ENCODE measurements at regions not wholly inside any gene's neighbourhood (a gene's known extent, or its start where the extent isn't known, plus 50 kb on each side); places are given as distances from the start of the nearest gene placed in this dataset.

DNA sequence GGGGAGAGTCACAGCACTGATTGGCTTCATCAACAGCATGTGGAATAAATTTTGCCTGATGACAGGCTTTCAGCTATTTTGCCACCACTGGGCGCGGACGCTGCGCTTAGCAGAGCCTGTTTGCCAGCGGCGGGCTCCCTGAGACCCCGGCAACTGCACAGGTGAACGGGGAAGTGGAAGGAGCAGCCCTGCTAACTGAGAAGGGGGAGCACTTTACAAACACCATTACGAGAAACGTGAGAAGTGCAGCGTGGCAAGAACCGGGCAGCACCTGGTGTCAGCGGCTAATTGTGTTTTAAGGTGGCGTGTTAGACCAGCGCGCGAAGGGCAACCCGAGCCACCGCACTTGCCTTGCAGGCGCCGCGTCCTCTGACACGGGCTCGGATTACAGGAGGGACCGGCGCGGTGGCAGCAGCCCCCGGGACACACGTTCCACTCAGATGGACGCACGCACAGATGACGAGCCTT, 307.8 kb upstream of the ARRDC4 start:
- Mint-ChIP-seq H3K9me3 (ENCODE audit: unreplicated experiment) (no peaks in the 10 kb centered on the region), H3K27ac (ENCODE audit: unreplicated experiment) (no peak overlapping the region), H3K36me3 (ENCODE audit: unreplicated experiment) (no peaks in the 10 kb centered on the region), H3K27me3 (ENCODE audit: unreplicated experiment) (peaks cover 29% of the 10 kb centered on the region), H3K4me3 (ENCODE audit: unreplicated experiment) (peak overlapping the region; percentile 33), H3K4me1 (ENCODE audit: unreplicated experiment) (peaks cover 10% of the 10 kb centered on the region)
- no peak for DNase-seq (ENCODE audit: extremely low spot score, unreplicated experiment)
- TF ChIP-seq, protein P1, sequence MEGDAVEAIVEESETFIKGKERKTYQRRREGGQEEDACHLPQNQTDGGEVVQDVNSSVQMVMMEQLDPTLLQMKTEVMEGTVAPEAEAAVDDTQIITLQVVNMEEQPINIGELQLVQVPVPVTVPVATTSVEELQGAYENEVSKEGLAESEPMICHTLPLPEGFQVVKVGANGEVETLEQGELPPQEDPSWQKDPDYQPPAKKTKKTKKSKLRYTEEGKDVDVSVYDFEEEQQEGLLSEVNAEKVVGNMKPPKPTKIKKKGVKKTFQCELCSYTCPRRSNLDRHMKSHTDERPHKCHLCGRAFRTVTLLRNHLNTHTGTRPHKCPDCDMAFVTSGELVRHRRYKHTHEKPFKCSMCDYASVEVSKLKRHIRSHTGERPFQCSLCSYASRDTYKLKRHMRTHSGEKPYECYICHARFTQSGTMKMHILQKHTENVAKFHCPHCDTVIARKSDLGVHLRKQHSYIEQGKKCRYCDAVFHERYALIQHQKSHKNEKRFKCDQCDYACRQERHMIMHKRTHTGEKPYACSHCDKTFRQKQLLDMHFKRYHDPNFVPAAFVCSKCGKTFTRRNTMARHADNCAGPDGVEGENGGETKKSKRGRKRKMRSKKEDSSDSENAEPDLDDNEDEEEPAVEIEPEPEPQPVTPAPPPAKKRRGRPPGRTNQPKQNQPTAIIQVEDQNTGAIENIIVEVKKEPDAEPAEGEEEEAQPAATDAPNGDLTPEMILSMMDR (IDR thresholded peaks at IDR 0.05) = no peak

DNA sequence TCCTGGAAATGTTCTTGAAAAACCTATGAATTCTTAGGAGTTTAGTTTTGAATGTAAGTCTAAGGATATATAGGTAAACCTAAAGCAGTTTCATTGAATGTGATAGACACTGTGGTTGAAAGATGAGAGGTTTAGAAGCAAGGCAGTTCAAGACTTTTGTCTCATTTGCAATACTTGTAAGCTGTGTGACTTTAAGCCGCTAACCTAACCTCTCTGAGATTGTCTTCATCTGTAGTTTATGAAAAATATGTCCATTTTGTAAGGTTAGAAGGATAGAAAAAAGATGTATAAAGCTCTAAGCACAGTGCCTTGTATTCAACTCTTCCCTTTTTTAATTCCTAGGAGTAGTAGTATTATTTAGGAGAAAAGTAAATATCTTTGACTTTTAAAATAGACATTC, 306.6 kb upstream of the ARRDC4 start:
- Mint-ChIP-seq H3K4me3 (ENCODE audit: unreplicated experiment) (no peak overlapping the region), H3K27ac (ENCODE audit: unreplicated experiment) (no peak overlapping the region), H3K9me3 (ENCODE audit: unreplicated experiment) (no peaks in the 10 kb centered on the region), H3K27me3 (ENCODE audit: unreplicated experiment) (peaks cover 29% of the 10 kb centered on the region), H3K36me3 (ENCODE audit: unreplicated experiment) (no peaks in the 10 kb centered on the region), H3K4me1 (ENCODE audit: unreplicated experiment) (peaks cover 10% of the 10 kb centered on the region)
- DNase-seq (ENCODE audit: extremely low spot score, unreplicated experiment) = no peak
- TF ChIP-seq, protein P1 (IDR thresholded peaks at IDR 0.05) = no peak

DNA sequence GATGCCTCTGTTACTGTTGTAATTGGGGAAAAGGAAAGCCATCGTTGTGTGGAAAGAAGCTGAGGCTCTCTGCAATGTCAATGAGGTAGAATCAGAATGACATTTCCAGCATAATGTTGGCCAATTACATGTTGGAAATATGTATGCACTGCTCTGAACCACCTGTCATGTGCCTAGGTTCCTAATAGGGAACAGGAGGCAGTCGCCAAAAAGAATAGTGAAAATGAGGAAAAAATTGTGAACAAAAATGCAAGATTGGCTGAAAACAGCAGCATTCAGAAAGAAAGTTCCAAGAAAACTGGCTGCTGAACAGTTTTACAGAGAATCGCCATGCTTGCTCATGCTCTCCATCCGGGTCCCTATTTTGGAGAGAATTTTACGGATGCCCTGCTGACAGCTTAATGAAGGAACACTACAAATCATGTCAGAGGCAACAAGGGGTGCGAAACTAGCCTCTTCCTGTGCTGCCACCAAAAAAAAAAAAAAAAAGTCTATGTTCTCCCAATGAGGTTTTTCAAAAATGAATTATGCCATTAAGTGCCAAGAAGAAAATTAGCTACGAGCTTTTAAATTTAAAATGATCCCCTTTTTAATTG, 305.9 kb upstream of the ARRDC4 start:
- Mint-ChIP-seq H3K4me3 (ENCODE audit: unreplicated experiment) (no peak overlapping the region), H3K27me3 (ENCODE audit: unreplicated experiment) (peaks cover 29% of the 10 kb centered on the region)

DNA sequence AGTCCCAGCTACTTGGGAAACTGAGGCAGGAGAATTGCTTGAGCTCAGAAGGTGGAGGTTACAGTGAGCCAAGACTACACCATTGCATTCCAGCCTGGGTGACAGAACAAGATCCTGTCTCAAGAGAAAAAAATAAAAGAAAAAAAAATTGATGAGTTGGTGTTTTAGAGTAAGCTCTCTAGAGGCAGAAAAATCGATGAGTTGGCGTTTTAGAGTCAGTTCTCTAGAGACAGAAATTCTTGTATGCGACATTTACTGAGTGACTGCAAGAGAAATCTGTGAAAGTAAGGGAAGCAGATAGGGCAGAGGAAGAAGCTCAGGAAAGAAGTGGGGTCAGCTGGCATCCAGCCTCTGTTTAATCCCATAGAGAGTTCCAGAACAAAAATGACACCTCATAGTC, 298.7 kb upstream of the ARRDC4 start:
- TF ChIP-seq, protein P1 (IDR thresholded peaks at IDR 0.05) = no peak
- Mint-ChIP-seq H3K4me3 (ENCODE audit: unreplicated experiment) (no peak overlapping the region), H3K36me3 (ENCODE audit: unreplicated experiment) (no peaks in the 10 kb centered on the region), H3K4me1 (ENCODE audit: unreplicated experiment) (no peaks in the 10 kb centered on the region), H3K9me3 (ENCODE audit: unreplicated experiment) (peaks cover 11% of the 10 kb centered on the region), H3K27ac (ENCODE audit: unreplicated experiment) (no peak overlapping the region), H3K27me3 (ENCODE audit: unreplicated experiment) (no peaks in the 10 kb centered on the region)
- DNase-seq (ENCODE audit: extremely low spot score, unreplicated experiment) = no peak

More for the DNA sequence above, 305.9 kb upstream of the ARRDC4 start:
- no peak for DNase-seq (ENCODE audit: extremely low spot score, unreplicated experiment)
- TF ChIP-seq, protein P1 (IDR thresholded peaks at IDR 0.05) = no peak
- H3K36me3 Mint-ChIP-seq (ENCODE audit: unreplicated experiment) = no peaks in the 10 kb centered on the region
- no peaks in the 10 kb centered on the region for H3K9me3 Mint-ChIP-seq (ENCODE audit: unreplicated experiment)
- H3K4me1 Mint-ChIP-seq (ENCODE audit: unreplicated experiment) = peaks cover 10% of the 10 kb centered on the region
- H3K27ac Mint-ChIP-seq (ENCODE audit: unreplicated experiment) = no peak overlapping the region

DNA sequence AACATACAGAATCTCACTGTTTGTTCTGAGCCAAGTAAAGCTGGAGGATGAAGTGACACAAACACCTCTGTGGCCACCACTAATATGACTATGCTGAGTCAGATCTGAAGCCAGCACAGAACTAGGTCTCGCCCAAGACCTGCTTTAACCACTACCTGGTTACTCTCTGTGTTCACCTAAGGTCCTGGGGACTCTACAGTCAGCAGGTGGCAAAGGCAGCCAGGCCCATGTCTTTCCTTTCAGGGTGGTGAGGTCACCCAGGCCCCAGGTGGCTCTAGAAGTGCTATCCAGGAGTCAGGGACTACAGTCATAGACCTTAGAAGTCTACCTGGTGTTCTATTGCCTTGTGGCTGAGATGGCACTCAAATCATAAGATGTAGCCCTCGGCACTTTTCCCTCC, 287.9 kb upstream of the ARRDC4 start:
- Mint-ChIP-seq H3K4me3 (ENCODE audit: unreplicated experiment) (no peak overlapping the region), H3K27ac (ENCODE audit: unreplicated experiment) (no peak overlapping the region), H3K9me3 (ENCODE audit: unreplicated experiment) (peaks cover 10% of the 10 kb centered on the region), H3K27me3 (ENCODE audit: unreplicated experiment) (no peaks in the 10 kb centered on the region), H3K36me3 (ENCODE audit: unreplicated experiment) (no peaks in the 10 kb centered on the region), H3K4me1 (ENCODE audit: unreplicated experiment) (no peaks in the 10 kb centered on the region)
- TF ChIP-seq, protein P1 (IDR thresholded peaks at IDR 0.05) = no peak
- DNase-seq (ENCODE audit: extremely low spot score, unreplicated experiment) = no peak

Data from osteocyte (in vitro differentiated cells).